Esophagus squamous epithelium (tissue), 5 donors: ENCODE measurements at regions not wholly inside any gene's neighbourhood (a gene's known extent, or its start where the extent isn't known, plus 50 kb on each side); places are given as distances from the start of the nearest gene placed in this dataset.

Experiments
- DNase-seq: peaks from one replicate; lab custom pipeline; 2025; lab: John Stamatoyannopoulos, UW
- H3K27ac ChIP-seq, 4 donors: fragments of 200-600 bp; sonication (generic); one replicate each; pipeline ENCODE4 v1.5.1; 2016 to 2019; ENCODE audit warnings: mild to moderate bottlenecking in 1 of 4
- H3K27me3 ChIP-seq, 4 donors: fragments of 200-600 bp; sonication (generic); 1 replicate in 3 of 4; 2 replicates in 1 of 4; pipeline versions ENCODE4 v1.5.1 to v1.6.0; 2017 to 2021; ENCODE audit warnings: antibody characterized with exemption in 1 of 4
- H3K36me3 ChIP-seq, 3 donors: fragments of 200-600 bp; sonication (generic); one replicate each; pipeline ENCODE4 v1.5.1; 2016 to 2019
- H3K4me1 ChIP-seq, 3 donors: fragments of 200-600 bp; sonication (generic); one replicate each; pipeline ENCODE4 v1.5.1; 2017 to 2019
- H3K4me3 ChIP-seq, 4 donors: fragments of 200-600 bp; sonication (generic); 1 replicate in 3 of 4; 2 replicates in 1 of 4; pipeline ENCODE4 v1.5.1; 2016 to 2019; ENCODE audit warnings: mild to moderate bottlenecking in 2 of 4, moderate library complexity in 1 of 4
- H3K9me3 ChIP-seq, 3 donors: fragments of 200-600 bp; sonication (generic); one replicate each; pipeline ENCODE4 v1.5.1; 2016 to 2019
- CTCF ChIP-seq, 6 experiments: fragments of 450-650 bp in 4 of 6; fragments of 200-600 bp in 2 of 6; sonication (generic) in 2 of 6; IDR thresholded peaks; one replicate each; pipeline ENCODE4 v1.5.1; 2016 to 2019; ENCODE audit warnings: antibody characterized with exemption in 6 of 6, mild to moderate bottlenecking in 4 of 6, moderate library complexity in 4 of 6
- POLR2A ChIP-seq, 4 donors: fragments of 450-650 bp; IDR thresholded peaks; one replicate each; pipeline ENCODE4 v1.6.1; 2017; ENCODE audit warnings: antibody characterized with exemption in 4 of 4, mild to moderate bottlenecking in 4 of 4, moderate library complexity in 3 of 4
- WGBS, 2 donors: methylation state at CpG; one replicate each; pipeline ENCODE4 v1.1.5; 2018; 5-methylcytosine and 5-hydroxymethylcytosine counted together
- intact Hi-C: fragments of 100-400 bp; cut with DNase I; formaldehyde crosslinking; loops from one replicate; pipeline ENCODE4 v1.15.0; 2022
- donor health status: DM: yes; HTN: yes; CAD: no.

DNA sequence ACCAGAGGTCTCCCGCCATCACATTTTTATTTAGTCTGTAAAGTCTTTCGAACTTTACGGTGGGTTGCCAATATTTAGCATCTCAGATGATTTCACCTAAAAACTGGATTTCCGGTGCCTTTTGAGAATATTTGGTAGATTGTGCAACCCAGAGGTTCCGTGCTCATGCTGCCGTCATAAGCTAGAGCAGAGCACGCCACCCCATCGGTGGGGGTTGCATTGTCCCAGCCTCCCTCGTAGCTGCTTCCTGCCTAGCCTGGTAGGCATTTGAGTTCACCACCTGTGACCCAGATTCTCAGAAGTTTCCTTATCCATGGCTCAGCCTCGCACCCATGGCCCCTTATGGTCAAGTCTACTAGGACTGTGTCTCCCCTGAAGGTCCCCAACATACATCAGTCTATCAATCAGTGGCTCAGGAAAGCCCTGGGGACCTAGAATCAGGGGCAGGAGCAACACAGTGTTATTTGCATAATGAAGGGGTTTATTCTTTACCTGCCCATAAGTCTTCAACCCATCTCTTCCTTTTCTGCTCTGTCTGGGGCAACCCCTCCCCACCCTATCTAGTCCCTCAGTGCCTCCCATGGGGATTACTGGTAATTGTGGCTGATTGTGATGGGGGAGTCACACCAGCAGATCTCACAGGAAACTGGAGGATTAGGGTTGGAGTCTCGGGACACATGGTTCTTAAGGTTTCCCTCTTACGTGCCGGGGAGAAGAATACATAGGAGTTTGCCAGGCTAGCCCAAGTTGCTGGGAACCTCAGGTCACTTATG, 152.3 kb downstream of the PHETA1 start:
- WGBS, 2 donors = 70 to 82% methylated on average over 10 to 11 of the region's 13 CpGs
- Histone ChIP-seq H3K36me3 (no peaks in the 10 kb centered on the region), H3K27ac (no peak overlapping the region), H3K9me3 (no peaks in the 10 kb centered on the region), H3K4me3 (no peak overlapping the region), H3K4me1 (no peaks in the 10 kb centered on the region), H3K27me3 (peaks cover 0 to 67% (median 0%) of the 10 kb centered on the region in 4 donors)
- intact Hi-C loops = no loop called here
- no peak for DNase-seq
- TF ChIP-seq CTCF (IDR thresholded peaks at IDR 0.05) (no peak), POLR2A (IDR thresholded peaks at IDR 0.05) (no peak)

DNA sequence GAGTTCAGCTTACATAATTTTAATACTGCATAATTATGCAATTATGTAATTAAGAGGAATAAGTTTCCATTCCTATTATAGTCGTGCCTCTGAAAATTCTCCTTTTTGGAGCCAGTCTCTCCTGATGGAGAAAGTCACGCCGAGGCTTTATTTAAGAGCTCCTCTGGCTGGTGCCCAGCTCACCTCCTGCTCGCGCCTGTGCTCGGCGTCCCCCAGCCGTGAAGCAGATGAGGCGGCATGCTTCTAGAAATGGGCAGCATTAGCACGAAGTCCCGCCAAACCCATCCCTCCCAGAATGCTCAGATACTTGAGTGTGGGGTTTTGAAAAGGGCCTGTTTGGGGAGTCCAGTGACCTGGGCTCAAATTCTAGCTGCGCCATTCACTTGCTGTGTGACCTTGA, 153.0 kb downstream of the PHETA1 start:
- H3K27ac ChIP-seq = no peak overlapping the region
- no peak for TF ChIP-seq CTCF (IDR thresholded peaks at IDR 0.05)
- no peak for TF ChIP-seq POLR2A (IDR thresholded peaks at IDR 0.05)
- H3K9me3 ChIP-seq = no peaks in the 10 kb centered on the region
- H3K27me3 ChIP-seq = peaks cover 0 to 74% (median 0%) of the 10 kb centered on the region in 4 donors
- H3K36me3 ChIP-seq = no peaks in the 10 kb centered on the region
- H3K4me3 ChIP-seq = no peak overlapping the region
- intact Hi-C loops = no loop called here
- WGBS, 2 donors = 79 to 83% methylated on average over 5 to 10 of the region's 12 CpGs
- DNase-seq = no peak
- H3K4me1 ChIP-seq = no peaks in the 10 kb centered on the region

DNA sequence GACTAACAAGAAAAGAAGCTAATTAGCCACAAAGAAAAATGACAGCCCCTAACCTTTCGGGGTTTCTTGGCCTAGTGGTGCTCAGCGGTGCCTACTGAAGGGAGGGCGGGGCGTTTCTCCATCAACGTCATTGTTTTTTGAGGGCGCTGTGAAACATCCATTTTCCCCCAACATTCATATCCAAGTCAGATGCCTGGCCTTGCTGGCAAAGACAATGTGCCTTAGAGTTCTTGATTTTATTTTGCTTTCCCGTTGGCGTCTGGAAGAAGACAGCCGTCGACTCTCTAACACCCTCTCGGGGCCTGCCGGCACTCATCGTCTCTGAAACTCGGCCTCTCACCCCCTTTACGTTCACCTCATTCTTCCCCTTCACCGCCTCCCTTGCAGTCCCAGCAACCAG, 154.5 kb downstream of the PHETA1 start:
- no peak for TF ChIP-seq CTCF (IDR thresholded peaks at IDR 0.05)
- no peak for TF ChIP-seq POLR2A (IDR thresholded peaks at IDR 0.05)
- 64 to 70% methylated on average over 15 to 16 of the region's 16 CpGs for WGBS, 2 donors
- Histone ChIP-seq H3K27ac (no peak overlapping the region), H3K4me3 (no peak overlapping the region), H3K36me3 (no peaks in the 10 kb centered on the region), H3K9me3 (no peaks in the 10 kb centered on the region), H3K27me3 (peaks cover 0 to 76% (median 0%) of the 10 kb centered on the region in 4 donors), H3K4me1 (no peaks in the 10 kb centered on the region)
- intact Hi-C loops = no loop called here
- DNase-seq = no peak

DNA sequence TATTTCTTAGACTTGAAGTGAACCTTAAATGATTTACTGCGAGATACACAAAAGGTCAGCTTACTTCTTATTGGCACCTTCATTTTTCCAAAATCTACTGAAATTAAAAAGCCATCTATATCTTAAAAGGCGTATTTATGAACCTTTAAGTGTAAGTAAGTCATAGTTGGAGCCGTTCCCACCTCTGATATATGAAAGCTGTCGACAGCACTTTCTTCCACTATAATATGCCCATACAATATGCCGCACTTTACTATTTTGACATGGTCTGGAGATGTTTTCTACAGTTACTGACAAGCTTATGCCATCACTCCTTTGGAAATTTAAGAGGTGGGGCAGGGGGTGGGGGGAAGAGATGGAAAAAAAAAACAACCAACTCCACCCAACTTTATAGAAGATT, 155.3 kb downstream of the PHETA1 start:
- Histone ChIP-seq H3K27ac (no peak overlapping the region), H3K27me3 (peaks cover 0 to 79% (median 0%) of the 10 kb centered on the region in 4 donors), H3K4me3 (no peak overlapping the region), H3K36me3 (no peaks in the 10 kb centered on the region), H3K9me3 (no peaks in the 10 kb centered on the region), H3K4me1 (no peaks in the 10 kb centered on the region)
- no peak for DNase-seq
- no peak for TF ChIP-seq POLR2A (IDR thresholded peaks at IDR 0.05)
- no peak for TF ChIP-seq CTCF (IDR thresholded peaks at IDR 0.05)
- WGBS, 2 donors = 64 to 72% methylated on average over 5 of the region's 5 CpGs
- intact Hi-C loops = no loop called here

GRCh38 chr12:111212814-111213456, 156.0 kb downstream of the PHETA1 start:
- WGBS, 2 donors = 70 to 75% methylated on average over 12 of the region's 12 CpGs
- peaks cover 0 to 75% (median 0%) of the 10 kb centered on the region in 4 donors for H3K27me3 ChIP-seq
- TF ChIP-seq CTCF (IDR thresholded peaks at IDR 0.05) (no peak), POLR2A (IDR thresholded peaks at IDR 0.05) (no peak)
- no peaks in the 10 kb centered on the region for H3K9me3 ChIP-seq
- no peaks in the 10 kb centered on the region for H3K36me3 ChIP-seq
- intact Hi-C loops = no loop called here
- H3K4me3 ChIP-seq = no peak overlapping the region
- no peaks in the 10 kb centered on the region for H3K4me1 ChIP-seq
- DNase-seq = no peak
- H3K27ac ChIP-seq = no peak overlapping the region
